ENCODE measurements at regions not wholly inside any gene's neighbourhood (a gene's known extent, or its start where the extent isn't known, plus 50 kb on each side); places are given as distances from the start of the nearest gene placed in this dataset.

DNA sequence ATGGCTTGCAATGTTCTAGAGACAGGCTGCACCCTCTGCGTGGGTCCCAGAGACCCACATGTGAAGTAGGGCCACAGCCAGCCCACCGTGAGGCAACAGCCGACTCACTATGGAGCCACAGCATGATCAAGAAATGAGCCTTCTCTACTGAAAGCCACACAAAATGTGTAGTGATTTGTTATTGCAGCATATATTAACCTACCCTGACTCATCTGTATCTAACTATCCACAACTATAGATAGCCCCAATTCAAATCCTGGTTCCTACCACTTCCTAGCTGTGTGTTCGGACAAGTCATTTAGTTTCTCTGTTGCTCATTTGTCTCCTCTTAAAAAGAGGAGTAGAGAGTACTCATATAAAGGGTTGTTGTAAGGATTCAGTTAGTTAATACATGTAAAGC is 1152.3 kb downstream of the BCL11B start:
- ChIA-PET CTCF (ENCODE audit: low intra/inter-chr PET ratio, low total read pairs) (no interaction called here), POLR2A (no interaction called here)
- H3K4me3 ChIP-seq (replicated peaks in 1 of 3; ENCODE audit: insufficient read depth in 1 of 3, low read depth in 2 of 3, low read length in 3 of 3): no peak overlapping the region
- H4K20me1 ChIP-seq (ENCODE audit: insufficient read depth, low read length): no peaks in the 10 kb centered on the region
- no peaks in the 10 kb centered on the region for H3K27me3 ChIP-seq (ENCODE audit: control insufficient read depth in 1 of 2, insufficient read depth in 2 of 2, low read length in 2 of 2)
- no peaks in the 10 kb centered on the region for H3K79me2 ChIP-seq (ENCODE audit: insufficient read depth, low read length)
- intact Hi-C loops (cut with micrococcal nuclease; ENCODE audit: unreplicated experiment): no loop called here
- H3K27ac ChIP-seq (ENCODE audit: extremely low read length, insufficient read depth, low read length): no peak overlapping the region
- BruUV-seq (replicated peaks): no TSS peak
- H3K9me3 ChIP-seq (ENCODE audit: low read length): peaks cover 89% of the 10 kb centered on the region
- DNase-seq (ENCODE audit: low spot score): no peak
- no peak overlapping the region for H3K9ac ChIP-seq (ENCODE audit: insufficient read depth, low read depth, low read length)
- H3K4me2 ChIP-seq (ENCODE audit: low read depth, low read length): no peak overlapping the region
- no peaks in the 10 kb centered on the region for H3K4me1 ChIP-seq (ENCODE audit: insufficient read depth, low read length)
- 31% methylated on average over 4 of the region's 4 CpGs for WGBS (ENCODE audit: low lambda C conversion rate)
- ATAC-seq: no peak
- H3K36me3 ChIP-seq (replicated peaks in 1 of 2; ENCODE audit: control insufficient read depth in 1 of 2, insufficient read depth in 2 of 2, low read length in 2 of 2): no peaks in the 10 kb centered on the region
- no peak for FAIRE-seq
- H2AFZ ChIP-seq (ENCODE audit: low read length): no peak overlapping the region
- no peak for TF ChIP-seq ZSCAN21 (CRISPR knock-in tag; IDR thresholded peaks at IDR 0.05; ENCODE audit: borderline replicate concordance)
- TF ChIP-seq, protein P1, sequence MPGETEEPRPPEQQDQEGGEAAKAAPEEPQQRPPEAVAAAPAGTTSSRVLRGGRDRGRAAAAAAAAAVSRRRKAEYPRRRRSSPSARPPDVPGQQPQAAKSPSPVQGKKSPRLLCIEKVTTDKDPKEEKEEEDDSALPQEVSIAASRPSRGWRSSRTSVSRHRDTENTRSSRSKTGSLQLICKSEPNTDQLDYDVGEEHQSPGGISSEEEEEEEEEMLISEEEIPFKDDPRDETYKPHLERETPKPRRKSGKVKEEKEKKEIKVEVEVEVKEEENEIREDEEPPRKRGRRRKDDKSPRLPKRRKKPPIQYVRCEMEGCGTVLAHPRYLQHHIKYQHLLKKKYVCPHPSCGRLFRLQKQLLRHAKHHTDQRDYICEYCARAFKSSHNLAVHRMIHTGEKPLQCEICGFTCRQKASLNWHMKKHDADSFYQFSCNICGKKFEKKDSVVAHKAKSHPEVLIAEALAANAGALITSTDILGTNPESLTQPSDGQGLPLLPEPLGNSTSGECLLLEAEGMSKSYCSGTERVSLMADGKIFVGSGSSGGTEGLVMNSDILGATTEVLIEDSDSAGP (CRISPR knock-in tag; IDR thresholded peaks at IDR 0.05; ENCODE audit: borderline replicate concordance): no peak
- TF ChIP-seq RXRA (CRISPR knock-in tag; IDR thresholded peaks at IDR 0.05): no peak
- TF ChIP-seq EHMT2 (IDR thresholded peaks at IDR 0.05; ENCODE audit: borderline replicate concordance, low read depth, low read length): no peak
- TF ChIP-seq KDM5A (IDR thresholded peaks at IDR 0.05; ENCODE audit: borderline replicate concordance, low read length): no peak
- TF ChIP-seq PHF5A (CRISPR knock-in tag; IDR thresholded peaks at IDR 0.05; ENCODE audit: low read depth, unreplicated experiment): no peak
- no peak for TF ChIP-seq ZNF629 (CRISPR knock-in tag; conservative IDR thresholded peaks at IDR 0.05)
- no peak for TF ChIP-seq ZKSCAN5 (CRISPR knock-in tag; IDR thresholded peaks at IDR 0.05)
- TF ChIP-seq BRD4 (CRISPR knock-in tag; IDR thresholded peaks at IDR 0.05): no peak
- TF ChIP-seq ZFP90 (CRISPR knock-in tag; IDR thresholded peaks at IDR 0.05; ENCODE audit: borderline replicate concordance): no peak
- TF ChIP-seq ZNF33B (CRISPR knock-in tag; IDR thresholded peaks at IDR 0.05): no peak
- in situ Hi-C loops (cut with HindIII; ENCODE audit: extremely low pct_ligation_motif_present, low pct_unique_long_range_greater_than_20kb): no loop called here

All from HepG2 (cell line).